GM12878 (cell line): ENCODE measurements at regions not wholly inside any gene's neighbourhood (a gene's known extent, or its start where the extent isn't known, plus 50 kb on each side); places are given as distances from the start of the nearest gene placed in this dataset.
"Not testable (repeated sequence)": the region's sequence is repeated elsewhere in the genome, so short reads cannot be mapped to it uniquely, and the experiment has no call there.

Experiments used
- ATAC-seq: fragments of 200-7000 bp; cut with Tn5 transposase; 3 replicates; pipeline ENCODE4 v1.9.1; 2020; ENCODE audit warnings: mild to moderate bottlenecking, moderate library complexity
- BruUV-seq: library from RNA; stranded (reverse); fragments of 400-500 nt; replicated peaks from 2 replicates; lab custom pipeline; 2021; lab: Mats Ljungman, UMichigan
- CTCF ChIA-PET: fragments of 300-600 bp; sonication (Branson Sonifier 250); formaldehyde crosslinking; extraction: SDS; loops from one replicate; lab custom pipeline; 2021; ENCODE audit warnings: inconsistent platforms; lab: Yijun Ruan, JAX
- POLR2A ChIA-PET: fragments of 350-600 bp; formaldehyde crosslinking; extraction: SDS; loops from one replicate; lab custom pipeline; 2021; ENCODE audit warnings: inconsistent platforms; lab: Charles Lee
- RAD21 ChIA-PET: fragments of 300-600 bp; sonication (Branson Sonifier 250); formaldehyde crosslinking; loops from one replicate; lab custom pipeline; 2023; ENCODE audit warnings: antibody characterized with exemption; ENCODE audit not compliant: unreplicated experiment; lab: Charles Lee
- SMC1A ChIA-PET: fragments of 300-600 bp; sonication (Branson Sonifier 250); formaldehyde crosslinking; loops from one replicate; lab custom pipeline; 2023; ENCODE audit not compliant: unreplicated experiment, uncharacterized antibody; lab: Charles Lee
- DNase-seq: peaks from one replicate; pipeline ENCODE4 v3.0.0-alpha.2; 2011; ENCODE audit warnings: low read depth, low spot score
- FAIRE-seq: peaks from 3 replicates; lab custom pipeline; 2011; peaks lifted over from hg19 to GRCh38; lab: Jason Lieb, UNC
- H2AFZ ChIP-seq: 2 replicates; pipeline ENCODE4 v1.6.0; 2011; ENCODE audit warnings: low read depth, low read length, control low read depth; ENCODE audit not compliant: control insufficient read depth
- H3K27ac ChIP-seq: 2 replicates; pipeline ENCODE4 v1.5.1; 2011; ENCODE audit warnings: control low read depth; ENCODE audit not compliant: control insufficient read depth, insufficient read depth
- H3K27me3 ChIP-seq, 2 experiments: replicated peaks in 1 of 2; 2 replicates each; pipeline versions ENCODE4 v1.6.0 to v1.6.1; 2011; ENCODE audit warnings: low read length in 1 of 2; ENCODE audit not compliant: control insufficient read depth in 2 of 2, insufficient read depth in 2 of 2
- H3K36me3 ChIP-seq, 2 experiments: 2 replicates each; pipeline ENCODE4 v1.5.1; 2011; ENCODE audit warnings: low read length in 1 of 2; ENCODE audit not compliant: control insufficient read depth in 2 of 2, insufficient read depth in 2 of 2
- H3K4me1 ChIP-seq: 2 replicates; pipeline ENCODE4 v1.6.1; 2011; ENCODE audit warnings: mild to moderate bottlenecking, low read length, moderate library complexity, mixed read lengths; ENCODE audit not compliant: control insufficient read depth, insufficient read depth
- H3K4me2 ChIP-seq: 2 replicates; pipeline ENCODE4 v1.6.0; 2011; ENCODE audit warnings: control low read depth; ENCODE audit not compliant: control insufficient read depth, insufficient read depth
- H3K4me3 ChIP-seq: fragments of 200-600 bp; sonication (generic); 2 replicates; pipeline ENCODE4 v1.5.1; 2016
- H3K79me2 ChIP-seq: 2 replicates; pipeline ENCODE4 v1.6.0; 2011; ENCODE audit warnings: low read length; ENCODE audit not compliant: control insufficient read depth, insufficient read depth
- H3K9ac ChIP-seq: 2 replicates; pipeline ENCODE4 v1.8.0; 2011; ENCODE audit warnings: low read length, control low read depth, mixed read lengths; ENCODE audit not compliant: control insufficient read depth, insufficient read depth
- H3K9me3 ChIP-seq: replicated peaks from 3 replicates; pipeline ENCODE4 v1.5.1; 2011; ENCODE audit warnings: mild to moderate bottlenecking, low read length; ENCODE audit not compliant: control insufficient read depth, insufficient read depth
- H4K20me1 ChIP-seq: 2 replicates; pipeline ENCODE4 v1.6.0; 2011; ENCODE audit not compliant: control insufficient read depth, insufficient read depth
- WGBS: methylation state at CpG from one replicate; pipeline ENCODE4 v1.1.6; 2016; ENCODE audit warnings: low lambda C conversion rate; ENCODE audit not compliant: insufficient replicate concordance, insufficient coverage; ENCODE audit errors: missing lambda C conversion rate; 5-methylcytosine and 5-hydroxymethylcytosine counted together
- in situ Hi-C: fragments of 300-500 bp; cut with MboI; formaldehyde crosslinking; loops from 9 replicates; pipeline ENCODE4 v1.14.3; 2018; ENCODE audit warnings: mixed read lengths
- intact Hi-C: fragments of 100-400 bp; cut with micrococcal nuclease; formaldehyde crosslinking; loops from one replicate; pipeline ENCODE4 v1.14.2; 2022; ENCODE audit not compliant: unreplicated experiment

- WGBS, result no CpG with 5 or more reads among the region's 1 CpG
- H3K79me2 ChIP-seq, H3K9ac ChIP-seq, H4K20me1 ChIP-seq, SMC1A ChIA-PET, H3K27ac ChIP-seq, DNase-seq, in situ Hi-C loops, POLR2A ChIA-PET, H2AFZ ChIP-seq, H3K9me3 ChIP-seq, FAIRE-seq, H3K4me1 ChIP-seq, BruUV-seq, H3K36me3 ChIP-seq, RAD21 ChIA-PET, ATAC-seq, intact Hi-C loops, H3K4me2 ChIP-seq, H3K27me3 ChIP-seq, H3K4me3 ChIP-seq: not testable (repeated sequence)
- CTCF ChIA-PET, result interaction anchor here (0.6 kb wide), 1 partner anchor 32 kb away, joined by 3 read pairs; no protein-coding TSS in a partner anchor
These were observed 232.9 kb upstream of the PLGLB1 start for GRCh38 chr2:87254562-87254961.

DNA sequence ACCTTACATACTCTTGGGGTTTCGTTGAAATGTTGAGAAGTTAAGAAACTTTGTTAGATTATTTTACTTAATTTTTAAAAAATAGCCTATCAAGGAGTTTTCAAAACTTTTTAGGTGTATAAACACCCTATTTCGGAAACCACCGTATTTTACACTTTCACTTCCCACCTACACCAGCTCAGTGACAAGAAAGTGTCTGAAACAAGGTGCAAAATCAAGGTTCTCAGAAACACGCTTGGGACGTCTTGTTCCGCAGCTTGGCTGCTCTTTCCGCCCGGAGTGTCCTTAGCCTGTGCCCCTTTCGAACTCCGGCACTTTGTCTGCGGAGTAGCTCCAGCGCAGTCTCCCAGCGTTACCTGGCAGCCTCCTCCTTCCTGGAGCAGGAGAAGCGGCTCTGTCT, 233.8 kb upstream of the PLGLB1 start:
- CTCF ChIA-PET, H3K4me2 ChIP-seq, H3K9ac ChIP-seq, H3K36me3 ChIP-seq, H3K4me3 ChIP-seq, BruUV-seq, RAD21 ChIA-PET, H3K79me2 ChIP-seq, FAIRE-seq, H3K9me3 ChIP-seq, SMC1A ChIA-PET, H2AFZ ChIP-seq, POLR2A ChIA-PET, H3K27me3 ChIP-seq, H4K20me1 ChIP-seq, H3K27ac ChIP-seq, intact Hi-C loops, H3K4me1 ChIP-seq, DNase-seq, in situ Hi-C loops: not testable (repeated sequence)
- ATAC-seq, result peak; percentile 23; the same call in 1 of the 3 replicates
- WGBS, result 29% methylated on average over 7 of the region's 14 CpGs

GRCh38 chr2:87258887-87259286, 237.2 kb upstream of the PLGLB1 start:
- H3K4me2 ChIP-seq, H3K36me3 ChIP-seq, CTCF ChIA-PET, POLR2A ChIA-PET, FAIRE-seq, H2AFZ ChIP-seq, SMC1A ChIA-PET, H4K20me1 ChIP-seq, ATAC-seq, H3K4me3 ChIP-seq, DNase-seq, in situ Hi-C loops, intact Hi-C loops, RAD21 ChIA-PET, H3K27me3 ChIP-seq, BruUV-seq, H3K27ac ChIP-seq, H3K9me3 ChIP-seq, H3K79me2 ChIP-seq, H3K9ac ChIP-seq, H3K4me1 ChIP-seq: not testable (repeated sequence)
- WGBS, result 55% methylated on average over 6 of the region's 7 CpGs

- FAIRE-seq, in situ Hi-C loops, H3K79me2 ChIP-seq, BruUV-seq, H2AFZ ChIP-seq, RAD21 ChIA-PET, intact Hi-C loops, DNase-seq, POLR2A ChIA-PET, SMC1A ChIA-PET, H4K20me1 ChIP-seq, H3K9me3 ChIP-seq, H3K4me2 ChIP-seq, H3K36me3 ChIP-seq, H3K27me3 ChIP-seq, H3K9ac ChIP-seq, CTCF ChIA-PET, H3K27ac ChIP-seq, H3K4me1 ChIP-seq, ATAC-seq, H3K4me3 ChIP-seq: not testable (repeated sequence)
- WGBS, result 71% methylated on average over 2 of the region's 4 CpGs
These were observed 240.6 kb upstream of the PLGLB1 start for GRCh38 chr2:87262184-87262702.
